ENCODE measurements at regions not wholly inside any gene's neighbourhood (a gene's known extent, or its start where the extent isn't known, plus 50 kb on each side); places are given as distances from the start of the nearest gene placed in this dataset.

DNA sequence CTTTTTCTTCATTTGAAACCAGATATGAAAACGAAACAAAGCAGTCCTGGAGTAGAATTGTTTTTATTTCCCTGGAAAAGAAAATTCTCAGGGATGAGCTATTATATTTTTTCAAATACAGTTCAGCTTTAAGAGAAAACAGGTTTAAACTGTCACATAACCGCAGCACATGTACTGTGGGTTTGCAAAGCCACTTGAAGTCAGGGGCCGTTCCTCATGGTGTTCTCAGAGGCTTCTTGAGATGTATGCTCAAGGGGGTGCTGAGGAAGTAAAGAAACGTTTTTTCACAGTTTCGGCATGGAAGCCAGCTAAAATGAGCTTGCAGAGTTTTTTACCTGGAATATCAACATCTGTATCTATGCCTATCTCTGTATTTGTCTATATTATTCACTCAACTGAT is 225.3 kb downstream of the MC4R start:
- H3F3A ChIP-seq (ENCODE audit: low read depth): no peaks in the 10 kb centered on the region
- no peaks in the 10 kb centered on the region for H3K79me2 ChIP-seq (ENCODE audit: low read depth)
- no peaks in the 10 kb centered on the region for H3K36me3 Mint-ChIP-seq
- H4K20me1 ChIP-seq (ENCODE audit: low read depth): no peaks in the 10 kb centered on the region
- no peaks in the 10 kb centered on the region for H3K9me3 ChIP-seq (ENCODE audit: low read depth)
- no peaks in the 10 kb centered on the region for H3K36me3 ChIP-seq
- H2AFZ ChIP-seq (replicated peaks): no peak overlapping the region
- H3K27me3 ChIP-seq: no peaks in the 10 kb centered on the region
- no peak for DNase-seq (ENCODE audit: low spot score)
- no peaks in the 10 kb centered on the region for H3K4me1 ChIP-seq
- no peaks in the 10 kb centered on the region for H3K9me3 Mint-ChIP-seq
- no peak overlapping the region for H3K4me2 ChIP-seq
- H3K9ac ChIP-seq: no peak overlapping the region
- H3K4me3 ChIP-seq: no peak overlapping the region
- no peak for TF ChIP-seq EZH2 (IDR thresholded peaks at IDR 0.05)
- no peak for TF ChIP-seq CTCF (IDR thresholded peaks at IDR 0.05)
- TF ChIP-seq EZH2phosphoT487 (IDR thresholded peaks at IDR 0.05): no peak
- H3K4me1 Mint-ChIP-seq: peaks cover 10% of the 10 kb centered on the region
- peaks cover 3% of the 10 kb centered on the region for H3K27me3 Mint-ChIP-seq (ENCODE audit: insufficient read depth, low read depth)
- no peak overlapping the region for H3K27ac ChIP-seq
- H3K27ac Mint-ChIP-seq: no peak overlapping the region
- H3K4me3 Mint-ChIP-seq: no peak overlapping the region

DNA sequence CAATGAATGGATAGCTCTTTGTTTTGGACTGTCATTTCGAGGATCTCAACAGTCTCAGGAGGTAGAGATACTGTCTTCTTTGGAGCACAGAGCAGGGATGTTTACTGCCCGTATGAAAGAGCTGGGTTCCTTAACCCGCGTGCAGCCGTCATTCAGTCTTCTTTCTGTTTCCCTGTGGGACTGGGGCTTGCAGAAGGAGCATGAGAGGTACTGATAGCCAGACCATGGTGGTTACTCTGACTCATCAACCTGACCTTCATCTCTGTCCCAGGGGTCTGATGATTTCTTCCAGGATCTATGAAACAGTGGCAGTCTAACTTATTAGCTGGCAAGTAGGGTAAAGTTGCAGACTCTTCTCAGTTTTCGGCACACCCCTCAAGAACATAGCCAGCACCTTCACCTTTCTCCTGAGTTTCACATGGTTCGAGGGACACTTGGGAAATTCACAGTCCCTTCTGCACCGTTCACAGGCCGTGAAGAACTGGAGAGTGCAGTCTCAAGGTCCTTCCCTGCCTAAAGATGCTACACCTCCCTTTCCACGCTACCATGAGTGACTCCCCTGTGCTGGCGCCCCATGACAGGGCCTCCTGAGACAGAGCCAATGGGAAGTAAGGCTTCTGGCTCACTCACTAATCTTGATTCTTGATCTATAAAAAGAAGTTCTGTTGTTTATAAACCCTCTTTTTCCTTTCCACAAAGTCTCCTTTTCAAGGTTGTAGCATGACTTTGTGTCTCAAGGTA is 226.2 kb downstream of the MC4R start:
- H3K36me3 ChIP-seq: no peaks in the 10 kb centered on the region
- H3K4me1 ChIP-seq: no peaks in the 10 kb centered on the region
- H3K9me3 ChIP-seq (ENCODE audit: low read depth): no peaks in the 10 kb centered on the region
- Mint-ChIP-seq H3K4me1 (peaks cover 10% of the 10 kb centered on the region), H3K9me3 (no peaks in the 10 kb centered on the region), H3K27ac (no peak overlapping the region), H3K36me3 (no peaks in the 10 kb centered on the region), H3K4me3 (no peak overlapping the region), H3K27me3 (ENCODE audit: insufficient read depth, low read depth) (peaks cover 3% of the 10 kb centered on the region)
- peak overlapping the region; percentile 15 for H2AFZ ChIP-seq (replicated peaks)
- H3K27me3 ChIP-seq: no peaks in the 10 kb centered on the region
- no peak overlapping the region for H3K4me3 ChIP-seq
- H3K79me2 ChIP-seq (ENCODE audit: low read depth): no peaks in the 10 kb centered on the region
- no peak overlapping the region for H3K4me2 ChIP-seq
- TF ChIP-seq EZH2phosphoT487 (IDR thresholded peaks at IDR 0.05) (no peak), EZH2 (IDR thresholded peaks at IDR 0.05) (no peak), CTCF (IDR thresholded peaks at IDR 0.05) (no peak)
- no peaks in the 10 kb centered on the region for H3F3A ChIP-seq (ENCODE audit: low read depth)
- H3K9ac ChIP-seq: no peak overlapping the region
- DNase-seq (ENCODE audit: low spot score): no peak
- H4K20me1 ChIP-seq (ENCODE audit: low read depth): no peaks in the 10 kb centered on the region
- H3K27ac ChIP-seq: no peak overlapping the region

- Mint-ChIP-seq H3K4me1 (peaks cover 6% of the 10 kb centered on the region), H3K27ac (peak overlapping the region; percentile 63), H3K4me3 (no peak overlapping the region), H3K27me3 (ENCODE audit: insufficient read depth, low read depth) (peaks cover 3% of the 10 kb centered on the region), H3K9me3 (no peaks in the 10 kb centered on the region), H3K36me3 (no peaks in the 10 kb centered on the region)
- Histone ChIP-seq H3K4me1 (no peaks in the 10 kb centered on the region), H3F3A (ENCODE audit: low read depth) (no peaks in the 10 kb centered on the region), H3K36me3 (no peaks in the 10 kb centered on the region), H4K20me1 (ENCODE audit: low read depth) (no peaks in the 10 kb centered on the region), H3K9ac (no peak overlapping the region), H2AFZ (replicated peaks) (peak overlapping the region; percentile 15), H3K27ac (no peak overlapping the region), H3K9me3 (ENCODE audit: low read depth) (no peaks in the 10 kb centered on the region), H3K79me2 (ENCODE audit: low read depth) (no peaks in the 10 kb centered on the region), H3K4me3 (no peak overlapping the region), H3K27me3 (no peaks in the 10 kb centered on the region), H3K4me2 (no peak overlapping the region)
- peak; percentile 22 for DNase-seq (ENCODE audit: low spot score)
- no peak for TF ChIP-seq EZH2phosphoT487 (IDR thresholded peaks at IDR 0.05)
- no peak for TF ChIP-seq CTCF (IDR thresholded peaks at IDR 0.05)
- no peak for TF ChIP-seq EZH2 (IDR thresholded peaks at IDR 0.05)
Observed at GRCh38 chr18:60145776-60146175, 226.8 kb downstream of the MC4R start.
